ENCODE measurements at regions not wholly inside any gene's neighbourhood (a gene's known extent, or its start where the extent isn't known, plus 50 kb on each side); places are given as distances from the start of the nearest gene placed in this dataset.

DNA sequence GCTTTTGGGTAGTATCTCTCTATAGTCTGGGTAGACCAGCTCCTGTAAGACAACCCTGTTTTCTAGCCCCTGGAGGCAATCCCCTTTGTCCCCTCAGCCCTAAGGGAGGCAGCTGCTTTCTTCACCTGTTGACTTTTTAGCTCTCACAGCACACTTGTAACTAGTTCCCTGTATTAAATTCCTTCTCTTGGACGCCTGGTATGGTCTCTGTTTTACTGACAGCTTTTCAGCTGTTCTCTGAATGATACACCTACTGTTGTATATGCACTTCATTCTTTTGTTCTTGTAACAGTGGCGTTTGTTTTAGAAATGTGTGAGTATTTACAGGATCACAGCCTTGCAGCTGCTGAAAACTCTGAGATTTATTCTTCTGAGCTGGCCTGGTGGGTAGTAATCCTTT, 413.0 kb upstream of the RBMS3 start:
- H3K4me1 Mint-ChIP-seq, result no peaks in the 10 kb centered on the region

DNA sequence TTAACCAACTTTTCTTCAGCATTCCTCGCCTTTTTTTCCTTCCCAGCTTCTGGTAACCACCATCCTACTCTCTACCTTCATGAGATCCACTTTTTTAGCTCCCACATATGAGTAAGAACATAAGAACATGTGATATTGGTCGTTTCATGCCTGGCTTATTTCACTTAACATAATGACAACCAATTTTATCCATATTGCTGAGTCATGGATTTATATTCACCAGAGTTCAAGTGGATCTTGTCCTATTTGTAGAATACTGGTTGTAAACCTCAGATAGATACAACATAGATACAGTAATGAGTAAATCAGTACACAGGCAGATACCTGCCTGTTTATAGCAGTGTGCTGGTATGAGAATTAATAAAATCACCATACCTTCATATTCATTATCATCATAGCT, 412.0 kb upstream of the RBMS3 start:
- intact Hi-C loops (cut with micrococcal nuclease), result no loop called here
- Mint-ChIP-seq H3K9me3 (peaks cover 0 to 14% (median 2%) of the 10 kb centered on the region in 7 donors), H3K4me3 (no peak overlapping the region), H3K27ac (no peak overlapping the region), H3K27me3 (ENCODE audit: low read depth in 3 of 3) (peaks cover 0 to 4% (median 1%) of the 10 kb centered on the region in 3 donors), H3K4me1 (no peaks in the 10 kb centered on the region), H3K36me3 (no peaks in the 10 kb centered on the region)
- no peak for DNase-seq
- H3K4me3 ChIP-seq (replicated peaks in 1 of 3; ENCODE audit: low read depth in 2 of 3, low read length in 3 of 3), result no peak overlapping the region
- H4K20me1 ChIP-seq (ENCODE audit: insufficient read depth, low read length), result no peaks in the 10 kb centered on the region
- H2AFZ ChIP-seq (ENCODE audit: insufficient read depth, low read depth, low read length, poor library complexity, severe bottlenecking), result no peak overlapping the region
- TF ChIP-seq, protein P1, sequence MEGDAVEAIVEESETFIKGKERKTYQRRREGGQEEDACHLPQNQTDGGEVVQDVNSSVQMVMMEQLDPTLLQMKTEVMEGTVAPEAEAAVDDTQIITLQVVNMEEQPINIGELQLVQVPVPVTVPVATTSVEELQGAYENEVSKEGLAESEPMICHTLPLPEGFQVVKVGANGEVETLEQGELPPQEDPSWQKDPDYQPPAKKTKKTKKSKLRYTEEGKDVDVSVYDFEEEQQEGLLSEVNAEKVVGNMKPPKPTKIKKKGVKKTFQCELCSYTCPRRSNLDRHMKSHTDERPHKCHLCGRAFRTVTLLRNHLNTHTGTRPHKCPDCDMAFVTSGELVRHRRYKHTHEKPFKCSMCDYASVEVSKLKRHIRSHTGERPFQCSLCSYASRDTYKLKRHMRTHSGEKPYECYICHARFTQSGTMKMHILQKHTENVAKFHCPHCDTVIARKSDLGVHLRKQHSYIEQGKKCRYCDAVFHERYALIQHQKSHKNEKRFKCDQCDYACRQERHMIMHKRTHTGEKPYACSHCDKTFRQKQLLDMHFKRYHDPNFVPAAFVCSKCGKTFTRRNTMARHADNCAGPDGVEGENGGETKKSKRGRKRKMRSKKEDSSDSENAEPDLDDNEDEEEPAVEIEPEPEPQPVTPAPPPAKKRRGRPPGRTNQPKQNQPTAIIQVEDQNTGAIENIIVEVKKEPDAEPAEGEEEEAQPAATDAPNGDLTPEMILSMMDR (IDR thresholded peaks at IDR 0.05), result no peak
- no peak overlapping the region for H3K27ac ChIP-seq (ENCODE audit: low read depth in 1 of 2, low read length in 2 of 2)
- no peak overlapping the region for H3K4me2 ChIP-seq (replicated peaks; ENCODE audit: extremely low read depth, low read length, poor library complexity, severe bottlenecking)
- no peaks in the 10 kb centered on the region for H3K79me2 ChIP-seq (ENCODE audit: insufficient read depth, low read length)
- H3K9me3 ChIP-seq (replicated peaks in 1 of 2; ENCODE audit: control insufficient read depth in 1 of 2, insufficient read depth in 1 of 2, low read length in 2 of 2), result no peaks in the 10 kb centered on the region
- no peaks in the 10 kb centered on the region for H3K4me1 ChIP-seq (ENCODE audit: control insufficient read depth in 1 of 2, insufficient read depth in 2 of 2, low read length in 2 of 2)
- no CpG with 5 or more reads among the region's 2 CpGs for WGBS (ENCODE audit: insufficient coverage)
- no peaks in the 10 kb centered on the region for H3K36me3 ChIP-seq (replicated peaks in 1 of 2; ENCODE audit: control insufficient read depth in 1 of 2, insufficient read depth in 2 of 2, low read length in 2 of 2)
- H3K27me3 ChIP-seq (ENCODE audit: control insufficient read depth in 2 of 2, insufficient read depth in 2 of 2, low read length in 2 of 2), result no peaks in the 10 kb centered on the region
- H3K9ac ChIP-seq (ENCODE audit: insufficient read depth, low read length, poor library complexity, severe bottlenecking), result no peak overlapping the region

More for the DNA sequence above, 413.0 kb upstream of the RBMS3 start:
- no peak for DNase-seq
- Mint-ChIP-seq H3K4me3 (no peak overlapping the region), H3K27ac (no peak overlapping the region), H3K9me3 (peaks cover 0 to 11% (median 2%) of the 10 kb centered on the region in 7 donors), H3K27me3 (ENCODE audit: low read depth in 3 of 3) (peaks cover 0 to 4% (median 1%) of the 10 kb centered on the region in 3 donors), H3K36me3 (no peaks in the 10 kb centered on the region)
- H3K4me2 ChIP-seq (replicated peaks; ENCODE audit: extremely low read depth, low read length, poor library complexity, severe bottlenecking), result no peak overlapping the region
- no peak overlapping the region for H3K4me3 ChIP-seq (replicated peaks in 1 of 3; ENCODE audit: low read depth in 2 of 3, low read length in 3 of 3)
- H3K9ac ChIP-seq (ENCODE audit: insufficient read depth, low read length, poor library complexity, severe bottlenecking), result no peak overlapping the region
- H4K20me1 ChIP-seq (ENCODE audit: insufficient read depth, low read length), result no peaks in the 10 kb centered on the region
- H3K79me2 ChIP-seq (ENCODE audit: insufficient read depth, low read length), result no peaks in the 10 kb centered on the region
- H3K27ac ChIP-seq (ENCODE audit: low read depth in 1 of 2, low read length in 2 of 2), result no peak overlapping the region
- no CpG with 5 or more reads among the region's 2 CpGs for WGBS (ENCODE audit: insufficient coverage)
- TF ChIP-seq, protein P1 (IDR thresholded peaks at IDR 0.05), result no peak
- no peaks in the 10 kb centered on the region for H3K36me3 ChIP-seq (replicated peaks in 1 of 2; ENCODE audit: control insufficient read depth in 1 of 2, insufficient read depth in 2 of 2, low read length in 2 of 2)
- no peaks in the 10 kb centered on the region for H3K27me3 ChIP-seq (ENCODE audit: control insufficient read depth in 2 of 2, insufficient read depth in 2 of 2, low read length in 2 of 2)
- intact Hi-C loops (cut with micrococcal nuclease), result no loop called here
- H3K4me1 ChIP-seq (ENCODE audit: control insufficient read depth in 1 of 2, insufficient read depth in 2 of 2, low read length in 2 of 2), result no peaks in the 10 kb centered on the region
- no peak overlapping the region for H2AFZ ChIP-seq (ENCODE audit: insufficient read depth, low read depth, low read length, poor library complexity, severe bottlenecking)
- no peaks in the 10 kb centered on the region for H3K9me3 ChIP-seq (replicated peaks in 1 of 2; ENCODE audit: control insufficient read depth in 1 of 2, insufficient read depth in 1 of 2, low read length in 2 of 2)

All from CD14-positive monocyte (primary cell).